Activated T-cell treated with anti-CD3 and anti-CD28 coated beads, Interleukin-2, amount 50 U/mL, for 72 hours (primary cell): ENCODE measurements at regions not wholly inside any gene's neighbourhood (a gene's known extent, or its start where the extent isn't known, plus 50 kb on each side); places are given as distances from the start of the nearest gene placed in this dataset.

Experiments
- ATAC-seq, 2 donors: fragments of 150-1000 bp; cut with Tn5 transposase; replicated peaks in 1 of 2; 2 replicates each; pipeline ENCODE4 v1.10.0; 2021; ENCODE audit warnings: moderate library complexity in 2 of 2, mild to moderate bottlenecking in 1 of 2
- DNase-seq, 2 donors: peaks; one replicate each; pipeline ENCODE4 v3.0.0; 2021 to 2022; ENCODE audit warnings: mixed read lengths in 1 of 2
- H3K27ac Mint-ChIP-seq: one replicate; pipeline ENCODE4 v1.8.0; 2022; ENCODE audit warnings: mild to moderate bottlenecking, moderate library complexity, mixed read lengths
- H3K27me3 Mint-ChIP-seq: one replicate; pipeline ENCODE4 v1.8.0; 2022; ENCODE audit warnings: low read depth, mixed read lengths
- H3K36me3 Mint-ChIP-seq, 2 donors: one replicate each; pipeline ENCODE4 v1.8.0; 2022; ENCODE audit warnings: mixed read lengths in 2 of 2, mild to moderate bottlenecking in 1 of 2; ENCODE audit not compliant: insufficient read depth in 2 of 2
- H3K4me1 Mint-ChIP-seq: one replicate; pipeline ENCODE4 v1.8.0; 2022; ENCODE audit warnings: low read depth, mixed read lengths
- H3K4me3 Mint-ChIP-seq, 2 donors: one replicate each; pipeline ENCODE4 v1.8.0; 2022; ENCODE audit warnings: mild to moderate bottlenecking in 2 of 2, mixed read lengths in 2 of 2, moderate library complexity in 2 of 2
- H3K9me3 Mint-ChIP-seq, 2 donors: one replicate each; pipeline ENCODE4 v1.8.0; 2022; ENCODE audit warnings: mixed read lengths in 2 of 2

DNA sequence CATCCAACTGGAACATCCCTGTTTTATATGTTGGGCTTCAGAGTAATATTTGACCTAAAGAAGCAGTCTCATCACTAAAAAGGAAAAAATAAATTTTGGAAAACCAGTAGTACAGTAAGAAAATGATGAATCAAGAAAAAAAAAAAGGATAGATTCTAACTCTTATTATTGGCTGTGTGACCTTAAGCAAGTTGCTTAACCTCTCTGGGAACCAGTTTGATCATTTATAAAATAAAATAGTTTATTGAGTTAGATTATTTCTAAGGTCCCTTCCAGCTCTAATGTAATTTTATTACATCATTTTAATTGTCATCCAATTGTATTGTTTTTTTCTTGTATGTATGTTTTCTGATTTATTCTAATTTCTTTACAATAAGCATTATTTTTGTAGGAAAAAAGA is 127.0 kb downstream of the PRELID2 start:
- Mint-ChIP-seq H3K27me3 (no peaks in the 10 kb centered on the region), H3K36me3 (no peaks in the 10 kb centered on the region), H3K4me1 (no peaks in the 10 kb centered on the region), H3K27ac (no peak overlapping the region), H3K4me3 (no peak overlapping the region), H3K9me3 (no peaks in the 10 kb centered on the region)
- ATAC-seq (no peak), DNase-seq (no peak)

DNA sequence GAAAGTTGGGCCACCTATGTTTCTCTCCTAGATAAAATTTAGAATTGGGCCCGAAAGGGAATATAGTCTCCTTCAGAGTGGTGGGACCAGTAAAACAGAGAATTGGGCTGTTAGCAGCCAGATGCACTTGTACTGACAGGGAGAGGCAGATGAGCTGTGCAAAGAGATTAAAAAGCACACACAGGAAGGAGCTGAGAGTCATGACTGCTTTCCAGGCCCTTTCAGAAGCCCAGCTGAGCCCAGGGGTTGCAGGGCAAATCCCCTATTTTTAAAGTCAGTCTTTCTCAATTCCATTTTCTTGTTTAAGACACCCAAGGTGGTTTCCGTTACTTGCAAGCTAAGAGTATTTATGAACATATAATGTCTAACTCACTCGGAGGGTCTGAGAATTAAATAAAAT is 130.4 kb downstream of the PRELID2 start:
- DNase-seq (no peak), ATAC-seq (no peak)
- H3K27ac Mint-ChIP-seq, result no peak overlapping the region

DNA sequence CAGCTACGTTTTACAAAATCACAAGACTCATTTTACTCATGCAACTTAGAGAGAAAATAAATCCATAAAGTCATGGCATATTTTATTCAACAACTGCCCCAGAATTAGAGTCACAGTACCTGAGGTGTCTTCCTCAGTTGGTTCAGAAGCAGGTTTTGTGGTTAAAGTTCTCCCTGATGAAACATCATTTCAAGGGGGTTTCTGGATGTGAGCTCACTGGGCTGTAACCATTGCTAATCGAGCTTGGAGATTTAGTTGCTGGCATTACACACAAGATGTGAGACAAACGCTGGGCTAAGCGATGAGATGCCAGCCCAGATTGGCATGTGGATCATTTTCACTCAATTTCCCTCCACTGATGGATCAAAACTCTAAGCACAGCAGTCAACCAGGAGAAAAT is 131.3 kb downstream of the PRELID2 start:
- Mint-ChIP-seq H3K4me1 (no peaks in the 10 kb centered on the region), H3K4me3 (no peak overlapping the region), H3K27ac (no peak overlapping the region), H3K9me3 (no peaks in the 10 kb centered on the region), H3K27me3 (no peaks in the 10 kb centered on the region), H3K36me3 (no peaks in the 10 kb centered on the region)
- DNase-seq (no peak), ATAC-seq (no peak)

More for the DNA sequence above, 130.4 kb downstream of the PRELID2 start:
- H3K9me3 Mint-ChIP-seq, result no peaks in the 10 kb centered on the region
- no peak overlapping the region for H3K4me3 Mint-ChIP-seq
- H3K4me1 Mint-ChIP-seq, result no peaks in the 10 kb centered on the region
- no peaks in the 10 kb centered on the region for H3K27me3 Mint-ChIP-seq
- H3K36me3 Mint-ChIP-seq, result no peaks in the 10 kb centered on the region

DNA sequence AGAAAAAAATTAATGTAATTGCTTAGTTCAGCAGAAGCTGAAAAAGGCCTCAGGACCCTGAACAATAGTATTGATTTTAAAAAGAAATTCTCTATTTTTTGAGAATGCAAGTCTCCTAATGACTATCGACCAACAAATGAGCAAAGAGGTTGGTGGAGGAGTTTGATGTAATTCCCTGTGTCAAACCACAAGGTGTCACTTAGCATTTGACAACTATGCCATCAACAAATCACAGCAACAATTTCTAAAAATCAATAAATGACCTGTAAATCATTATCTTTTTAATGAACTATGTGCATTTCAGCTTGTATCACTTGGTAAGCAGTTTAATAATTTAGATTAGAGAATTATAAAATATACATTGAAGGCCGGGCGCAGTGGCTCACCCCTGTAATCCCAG is 133.7 kb downstream of the PRELID2 start:
- ATAC-seq, result no peak
- no peak overlapping the region for H3K4me3 Mint-ChIP-seq
- DNase-seq, result no peak
- no peaks in the 10 kb centered on the region for H3K36me3 Mint-ChIP-seq
- no peaks in the 10 kb centered on the region for H3K9me3 Mint-ChIP-seq
- no peak overlapping the region for H3K27ac Mint-ChIP-seq
- H3K4me1 Mint-ChIP-seq, result no peaks in the 10 kb centered on the region
- H3K27me3 Mint-ChIP-seq, result no peaks in the 10 kb centered on the region

DNA sequence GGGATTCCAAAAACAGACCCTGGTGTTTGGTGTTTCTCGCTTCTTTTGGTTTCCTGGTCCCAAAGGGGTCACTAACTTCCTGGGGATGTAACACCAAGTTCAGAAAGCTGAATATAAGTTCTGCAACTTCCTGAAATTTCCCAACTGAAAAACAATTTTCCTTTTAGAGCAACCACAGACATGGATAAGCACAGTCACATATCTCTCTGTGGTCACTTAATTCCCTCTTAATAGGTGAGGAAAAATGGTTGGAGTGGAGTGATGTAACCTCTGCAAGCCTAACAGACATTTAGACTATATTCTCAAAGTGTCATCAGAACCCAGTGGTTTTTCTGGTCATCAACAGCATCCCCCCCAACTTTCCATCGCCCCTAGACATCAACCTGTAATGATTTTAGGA is 135.3 kb downstream of the PRELID2 start:
- H3K36me3 Mint-ChIP-seq, result no peaks in the 10 kb centered on the region
- no peak overlapping the region for H3K4me3 Mint-ChIP-seq
- H3K27ac Mint-ChIP-seq, result no peak overlapping the region
- H3K27me3 Mint-ChIP-seq, result no peaks in the 10 kb centered on the region
- ATAC-seq (no peak), DNase-seq (no peak)
- H3K4me1 Mint-ChIP-seq, result no peaks in the 10 kb centered on the region
- no peaks in the 10 kb centered on the region for H3K9me3 Mint-ChIP-seq

DNA sequence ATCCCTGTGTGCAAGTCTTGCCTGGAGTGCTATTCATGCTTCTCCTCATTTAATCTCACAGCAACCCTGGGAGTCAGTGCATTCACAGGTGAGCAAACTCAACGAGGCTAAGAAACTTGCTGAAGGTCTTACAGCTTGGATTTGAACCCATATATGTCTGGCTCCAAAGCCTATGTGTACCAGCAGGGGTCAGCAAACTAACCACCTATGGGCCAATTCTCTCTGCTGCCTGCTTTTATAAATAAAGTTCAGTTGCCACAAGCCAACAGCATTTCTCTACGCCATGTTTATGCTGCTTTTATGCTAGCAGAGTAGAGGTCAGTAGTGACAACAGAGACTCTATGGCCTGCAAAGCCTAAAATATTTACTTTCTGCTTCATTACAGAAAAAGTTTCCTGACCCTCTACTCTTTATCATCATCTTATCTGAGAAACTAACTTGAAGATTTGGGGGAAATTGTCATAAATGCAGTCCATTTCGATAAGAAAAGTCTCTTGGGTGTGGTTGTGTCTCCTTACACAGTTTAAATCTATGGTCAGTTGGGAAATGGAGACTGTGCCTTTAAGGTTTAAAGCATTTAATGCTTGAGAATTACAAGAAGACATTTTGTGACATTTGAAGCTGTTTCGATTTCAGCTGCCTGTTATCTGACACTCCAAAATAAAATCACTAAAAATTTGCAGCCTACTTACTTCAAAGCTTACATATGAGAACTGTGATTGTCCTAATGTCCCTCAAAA is 137.7 kb downstream of the PRELID2 start:
- H3K4me3 Mint-ChIP-seq, result no peak overlapping the region
- peak; percentile 22 to 32 for ATAC-seq
- no peaks in the 10 kb centered on the region for H3K4me1 Mint-ChIP-seq
- H3K36me3 Mint-ChIP-seq, result no peaks in the 10 kb centered on the region
- H3K9me3 Mint-ChIP-seq, result no peaks in the 10 kb centered on the region
- no peaks in the 10 kb centered on the region for H3K27me3 Mint-ChIP-seq
- DNase-seq, result peak; percentile 22
- no peak overlapping the region for H3K27ac Mint-ChIP-seq

DNA sequence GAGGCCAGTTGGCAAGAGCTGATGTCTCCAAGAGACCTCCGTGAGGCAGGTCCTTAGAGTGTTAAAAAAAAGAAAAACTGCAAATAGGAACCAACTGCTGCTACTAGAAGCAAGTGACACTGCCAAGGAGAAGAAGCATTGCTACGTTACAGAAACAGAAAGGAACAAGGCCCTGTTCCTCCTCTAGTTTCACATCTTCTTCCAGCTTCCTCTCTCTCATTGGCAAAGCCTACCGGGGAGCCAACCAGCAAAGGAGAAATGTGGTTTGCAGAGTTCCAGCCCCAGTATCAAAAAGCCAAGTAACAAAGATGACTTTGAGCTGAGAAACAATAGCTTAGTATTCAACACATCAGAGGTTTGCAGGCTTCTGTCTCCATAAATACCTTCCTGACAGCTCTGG is 145.9 kb downstream of the PRELID2 start:
- Mint-ChIP-seq H3K27me3 (no peaks in the 10 kb centered on the region), H3K27ac (no peak overlapping the region), H3K4me3 (no peak overlapping the region), H3K36me3 (no peaks in the 10 kb centered on the region), H3K9me3 (no peaks in the 10 kb centered on the region), H3K4me1 (peaks cover 6% of the 10 kb centered on the region)
- ATAC-seq, result no peak
- no peak for DNase-seq

DNA sequence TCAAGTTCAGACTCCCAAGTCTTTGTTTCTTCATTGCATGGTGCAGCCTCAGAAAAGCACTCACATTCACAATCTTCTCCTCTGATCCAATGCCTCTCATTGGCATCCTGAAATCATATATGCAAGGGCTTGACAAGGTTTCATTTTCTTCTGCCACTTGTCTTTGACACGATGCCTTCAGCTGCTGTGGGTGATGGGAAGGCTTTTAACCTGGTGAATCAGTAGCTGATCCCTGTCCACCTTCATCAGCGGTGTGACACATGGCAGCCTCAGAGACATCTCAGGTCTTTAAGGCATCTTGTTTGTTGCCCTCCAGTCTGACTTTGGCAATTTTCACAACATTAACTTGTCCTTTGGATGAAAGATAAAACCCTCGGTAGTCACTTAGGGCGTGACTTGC is 147.2 kb downstream of the PRELID2 start:
- H3K27ac Mint-ChIP-seq, result no peak overlapping the region
- no peaks in the 10 kb centered on the region for H3K9me3 Mint-ChIP-seq
- H3K4me1 Mint-ChIP-seq, result peaks cover 6% of the 10 kb centered on the region
- no peak for DNase-seq
- no peak for ATAC-seq
- no peak overlapping the region for H3K4me3 Mint-ChIP-seq
- H3K27me3 Mint-ChIP-seq, result no peaks in the 10 kb centered on the region
- H3K36me3 Mint-ChIP-seq, result no peaks in the 10 kb centered on the region

DNA sequence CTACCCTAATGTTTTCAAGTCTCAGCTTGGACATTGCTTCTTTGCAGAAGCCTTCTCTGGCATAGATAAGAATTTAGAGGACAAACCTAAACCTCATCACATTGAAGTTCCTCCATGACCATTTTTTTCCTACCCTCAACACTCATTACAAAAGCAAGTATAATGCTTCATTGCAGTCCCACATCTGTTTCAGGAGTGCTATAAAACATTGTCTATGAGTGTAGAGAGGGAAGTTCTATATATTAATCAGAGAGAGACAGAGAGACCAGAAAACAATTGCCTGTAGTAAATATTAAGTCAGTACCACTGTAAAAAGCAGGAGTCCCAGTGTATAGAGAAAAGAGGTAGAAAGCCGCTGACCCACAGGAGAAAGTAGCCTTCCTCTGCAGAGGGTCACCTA is 149.7 kb downstream of the PRELID2 start:
- no peak overlapping the region for H3K27ac Mint-ChIP-seq
- no peaks in the 10 kb centered on the region for H3K27me3 Mint-ChIP-seq
- no peak overlapping the region for H3K4me3 Mint-ChIP-seq
- H3K9me3 Mint-ChIP-seq, result no peaks in the 10 kb centered on the region
- DNase-seq, result no peak
- peak; percentile 27 to 45 for ATAC-seq
- H3K4me1 Mint-ChIP-seq, result peaks cover 10% of the 10 kb centered on the region
- H3K36me3 Mint-ChIP-seq, result no peaks in the 10 kb centered on the region

DNA sequence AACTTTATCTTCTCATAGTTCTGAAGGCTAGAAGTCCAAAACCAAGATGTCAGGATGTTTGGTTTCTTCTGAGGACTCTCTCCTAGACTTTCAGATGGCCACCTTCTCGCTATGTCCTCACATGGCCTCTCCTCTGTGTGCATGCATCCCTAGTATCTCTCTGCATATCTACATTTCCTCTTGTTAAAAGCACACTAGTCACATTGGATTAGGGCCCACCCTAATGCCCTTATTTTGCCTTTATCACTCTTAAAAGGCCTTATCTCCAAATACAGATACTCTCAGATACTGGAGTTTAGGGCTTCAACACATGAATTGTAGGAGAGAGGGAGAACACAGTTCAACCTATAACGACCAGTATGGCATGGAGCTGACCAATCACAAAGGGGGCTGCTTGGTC is 151.7 kb downstream of the PRELID2 start:
- no peak for DNase-seq
- Mint-ChIP-seq H3K27me3 (no peaks in the 10 kb centered on the region), H3K9me3 (no peaks in the 10 kb centered on the region), H3K4me1 (peaks cover 10% of the 10 kb centered on the region), H3K27ac (no peak overlapping the region), H3K36me3 (no peaks in the 10 kb centered on the region), H3K4me3 (no peak overlapping the region)
- no peak for ATAC-seq

DNA sequence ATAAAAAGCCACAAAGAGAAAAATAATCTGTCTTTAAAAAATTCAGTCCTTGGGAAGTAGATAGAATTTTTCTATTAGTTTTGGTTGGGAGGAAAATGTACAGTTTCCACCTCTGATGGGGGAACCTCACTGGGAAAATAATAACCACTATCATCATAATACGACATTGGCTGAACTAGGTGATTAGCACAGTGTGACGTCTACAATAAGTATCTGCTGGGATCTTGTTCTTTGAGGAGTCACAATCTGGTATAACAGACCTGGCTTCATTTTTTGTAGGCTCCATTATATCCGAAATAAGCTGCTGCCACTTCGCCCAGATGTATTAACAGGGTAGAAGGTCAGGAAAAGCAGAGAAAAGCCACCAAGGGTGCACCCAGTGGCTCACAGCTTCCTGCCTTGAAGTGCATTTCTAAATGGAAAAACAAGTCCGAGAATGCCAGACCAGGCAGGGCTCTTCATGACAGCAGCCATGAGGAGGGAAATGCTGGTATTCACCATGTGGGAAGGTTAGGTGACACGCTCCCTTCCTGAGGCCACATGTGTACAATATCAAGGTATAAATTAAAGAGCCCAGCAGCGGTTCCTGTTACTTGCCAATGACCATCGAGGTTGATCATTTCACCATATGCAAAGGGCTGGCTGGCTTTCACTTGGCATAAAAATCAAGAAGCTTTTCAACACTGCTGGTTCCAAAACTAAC is 152.8 kb downstream of the PRELID2 start:
- Mint-ChIP-seq H3K36me3 (no peaks in the 10 kb centered on the region), H3K4me3 (no peak overlapping the region), H3K9me3 (no peaks in the 10 kb centered on the region), H3K27me3 (no peaks in the 10 kb centered on the region), H3K4me1 (peaks cover 10% of the 10 kb centered on the region), H3K27ac (peak overlapping the region; percentile 45)
- DNase-seq (no peak), ATAC-seq (no peak)

DNA sequence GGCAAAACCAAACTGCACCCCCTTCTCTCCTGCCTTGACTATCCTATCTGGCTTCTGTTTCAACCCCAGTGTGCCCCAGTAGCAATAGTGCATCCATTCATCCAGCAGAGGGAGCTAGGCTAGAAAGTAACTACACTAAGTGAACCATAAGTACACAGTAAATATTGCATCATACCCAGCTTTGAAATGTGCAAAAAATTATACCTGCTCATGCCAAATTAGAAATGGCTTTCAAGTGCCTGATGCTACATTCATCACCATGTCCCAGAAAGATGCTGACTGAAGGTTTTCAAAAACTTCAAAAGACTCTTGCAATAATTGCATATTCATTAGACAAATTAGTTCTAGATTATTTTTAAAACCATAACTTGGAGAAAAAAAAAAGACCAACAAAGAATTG is 153.5 kb downstream of the PRELID2 start:
- Mint-ChIP-seq H3K27ac (peak overlapping the region; percentile 45), H3K9me3 (no peaks in the 10 kb centered on the region), H3K27me3 (no peaks in the 10 kb centered on the region), H3K4me1 (peaks cover 10% of the 10 kb centered on the region), H3K36me3 (no peaks in the 10 kb centered on the region), H3K4me3 (no peak overlapping the region)
- ATAC-seq, result peak; percentile 94 to 95
- peak; percentile 53 to 54 for DNase-seq

DNA sequence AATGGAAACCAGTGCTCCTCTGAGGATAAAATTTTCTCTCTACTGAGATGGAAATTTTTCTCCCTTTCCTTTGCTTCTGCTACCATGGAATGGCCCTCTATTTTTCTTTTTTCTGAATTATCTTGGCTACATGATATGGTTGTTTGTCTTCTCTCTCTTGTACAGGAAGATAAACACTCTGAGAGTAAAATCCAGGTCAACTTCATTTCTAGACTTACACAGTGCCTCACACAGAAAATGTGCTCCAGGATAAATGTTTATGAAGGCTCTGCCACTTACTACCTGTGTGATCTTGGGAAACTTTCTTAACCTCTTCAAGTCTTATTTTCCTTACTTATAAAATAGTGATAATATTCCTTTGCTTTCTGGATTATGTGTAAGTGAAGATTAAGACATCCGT is 153.9 kb downstream of the PRELID2 start:
- H3K4me3 Mint-ChIP-seq, result no peak overlapping the region
- DNase-seq, result no peak
- H3K36me3 Mint-ChIP-seq, result no peaks in the 10 kb centered on the region
- peaks cover 10% of the 10 kb centered on the region for H3K4me1 Mint-ChIP-seq
- no peak overlapping the region for H3K27ac Mint-ChIP-seq
- ATAC-seq, result no peak
- H3K27me3 Mint-ChIP-seq, result no peaks in the 10 kb centered on the region
- H3K9me3 Mint-ChIP-seq, result no peaks in the 10 kb centered on the region

DNA sequence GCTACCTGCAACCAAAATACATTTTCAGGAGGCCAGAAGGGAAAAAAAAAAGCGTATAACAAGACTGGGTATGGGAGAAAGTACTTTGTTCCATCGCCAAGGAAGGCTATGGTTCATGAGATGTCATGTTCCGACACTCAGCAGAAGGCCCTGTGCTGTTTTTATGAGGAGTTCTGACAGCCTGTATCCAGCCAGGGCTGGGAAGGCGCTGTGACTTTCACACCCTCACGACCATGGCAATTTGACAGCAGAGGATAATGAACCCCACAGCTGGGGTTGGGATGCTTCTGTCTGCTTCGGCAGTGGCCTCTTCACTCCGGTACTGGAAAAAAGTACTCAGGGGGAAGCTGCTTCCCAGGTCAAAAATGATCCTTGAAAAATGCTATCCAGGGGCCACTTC is 154.4 kb downstream of the PRELID2 start:
- H3K9me3 Mint-ChIP-seq, result no peaks in the 10 kb centered on the region
- H3K36me3 Mint-ChIP-seq, result no peaks in the 10 kb centered on the region
- no peak for DNase-seq
- peaks cover 10% of the 10 kb centered on the region for H3K4me1 Mint-ChIP-seq
- no peak overlapping the region for H3K27ac Mint-ChIP-seq
- ATAC-seq, result no peak
- no peak overlapping the region for H3K4me3 Mint-ChIP-seq
- no peaks in the 10 kb centered on the region for H3K27me3 Mint-ChIP-seq
